Upper lobe of left lung (tissue), 4 donors: ENCODE measurements at regions not wholly inside any gene's neighbourhood (a gene's known extent, or its start where the extent isn't known, plus 50 kb on each side); places are given as distances from the start of the nearest gene placed in this dataset.

ENCODE experiments used
- POLR2AphosphoS5 ChIP-seq, 2 donors: sonication (generic); formaldehyde crosslinking; IDR thresholded peaks; one replicate each; pipeline ENCODE4 v1.5.1; 2017; ENCODE audit warnings: antibody characterized with exemption in 2 of 2
- TF ChIP-seq, protein P1 (sequence below), 6 experiments: fragments of 450-650 bp in 4 of 6; fragments of 200-600 bp in 2 of 6; sonication (generic) in 2 of 6; IDR thresholded peaks; one replicate each; pipeline ENCODE4 v1.5.1; 2016 to 2019; ENCODE audit warnings: antibody characterized with exemption in 6 of 6

DNA sequence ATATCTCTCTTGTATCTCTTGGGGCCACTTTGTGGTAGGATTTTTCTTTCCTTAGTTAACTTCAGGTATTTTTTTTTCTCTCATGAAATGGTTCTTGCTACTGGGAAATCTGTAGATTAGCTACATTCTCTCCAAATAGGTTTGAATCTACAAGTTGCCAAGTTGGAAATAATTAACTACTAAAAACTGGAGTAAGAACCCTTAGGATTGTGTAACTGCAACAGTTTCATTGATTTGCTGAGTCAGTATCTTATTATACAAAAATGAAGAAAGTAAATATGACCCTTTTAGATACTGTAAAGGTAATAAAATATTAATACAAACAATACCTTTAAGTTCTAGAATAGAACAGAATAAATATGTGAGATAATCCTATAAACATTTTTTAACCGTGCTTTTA, 327.9 kb downstream of the CXXC4 start:
- TF ChIP-seq, protein P1, sequence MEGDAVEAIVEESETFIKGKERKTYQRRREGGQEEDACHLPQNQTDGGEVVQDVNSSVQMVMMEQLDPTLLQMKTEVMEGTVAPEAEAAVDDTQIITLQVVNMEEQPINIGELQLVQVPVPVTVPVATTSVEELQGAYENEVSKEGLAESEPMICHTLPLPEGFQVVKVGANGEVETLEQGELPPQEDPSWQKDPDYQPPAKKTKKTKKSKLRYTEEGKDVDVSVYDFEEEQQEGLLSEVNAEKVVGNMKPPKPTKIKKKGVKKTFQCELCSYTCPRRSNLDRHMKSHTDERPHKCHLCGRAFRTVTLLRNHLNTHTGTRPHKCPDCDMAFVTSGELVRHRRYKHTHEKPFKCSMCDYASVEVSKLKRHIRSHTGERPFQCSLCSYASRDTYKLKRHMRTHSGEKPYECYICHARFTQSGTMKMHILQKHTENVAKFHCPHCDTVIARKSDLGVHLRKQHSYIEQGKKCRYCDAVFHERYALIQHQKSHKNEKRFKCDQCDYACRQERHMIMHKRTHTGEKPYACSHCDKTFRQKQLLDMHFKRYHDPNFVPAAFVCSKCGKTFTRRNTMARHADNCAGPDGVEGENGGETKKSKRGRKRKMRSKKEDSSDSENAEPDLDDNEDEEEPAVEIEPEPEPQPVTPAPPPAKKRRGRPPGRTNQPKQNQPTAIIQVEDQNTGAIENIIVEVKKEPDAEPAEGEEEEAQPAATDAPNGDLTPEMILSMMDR (IDR thresholded peaks at IDR 0.05) = no peak
- no peak for TF ChIP-seq POLR2AphosphoS5 (IDR thresholded peaks at IDR 0.05)
